Adrenal gland (tissue), 9 donors: ENCODE measurements at regions not wholly inside any gene's neighbourhood (a gene's known extent, or its start where the extent isn't known, plus 50 kb on each side); places are given as distances from the start of the nearest gene placed in this dataset.

Experiments used
- DNase-seq, 7 donors: peaks; one replicate each; pipeline ENCODE4 v3.0.0-alpha.2; 2019 to 2020
- H3K27ac ChIP-seq, 5 donors: fragments of 200-600 bp; sonication (generic) in 4 of 5; 1 replicate in 3 of 5; 2 replicates in 2 of 5; pipeline versions ENCODE4 v1.5.1 to v1.8.0; 2016 to 2020; ENCODE audit warnings: mild to moderate bottlenecking in 1 of 5
- H3K27me3 ChIP-seq: fragments of 200-600 bp; 2 replicates; pipeline ENCODE4 v1.8.0; 2021
- H3K36me3 ChIP-seq, 2 donors: fragments of 200-600 bp; replicated peaks in 1 of 2; 1 replicate in 1 of 2; 2 replicates in 1 of 2; pipeline versions ENCODE4 v1.5.1 to v1.8.0; 2018 to 2022
- H3K4me1 ChIP-seq, 2 donors: fragments of 200-600 bp; replicated peaks in 1 of 2; 1 replicate in 1 of 2; 2 replicates in 1 of 2; pipeline versions ENCODE4 v1.5.1 to v1.8.0; 2018 to 2021
- H3K4me3 ChIP-seq, 4 donors: fragments of 200-600 bp; sonication (generic) in 3 of 4; one replicate each; pipeline ENCODE4 v1.5.1; 2016 to 2018
- H3K9me3 ChIP-seq, 3 donors: fragments of 200-600 bp; sonication (generic) in 1 of 3; replicated peaks in 1 of 3; 1 replicate in 2 of 3; 2 replicates in 1 of 3; pipeline versions ENCODE4 v1.5.1 to v1.8.0; 2016 to 2021
- POLR2A ChIP-seq, 2 donors: fragments of 450-650 bp; IDR thresholded peaks; one replicate each; pipeline ENCODE4 v1.6.1; 2017; ENCODE audit warnings: antibody characterized with exemption in 2 of 2, mild to moderate bottlenecking in 2 of 2, moderate library complexity in 1 of 2
- WGBS, 4 donors: extraction: QIAGEN DNeasy Blood & Tissue Kit in 2 of 4; methylation state at CpG; one replicate each; pipeline versions ENCODE4 v1.1.5 to v1.1.7; 2013 to 2017; 5-methylcytosine and 5-hydroxymethylcytosine counted together
- intact Hi-C, 2 donors: fragments of 100-400 bp; cut with DNase I; formaldehyde crosslinking; loops; one replicate each; pipeline versions ENCODE4 v1.14.1 to v1.15.0; 2022 to 2023
- TF ChIP-seq, protein P1 (sequence below), 6 experiments: fragments of 450-650 bp in 4 of 6; fragments of 200-600 bp in 2 of 6; sonication (generic) in 1 of 6; IDR thresholded peaks; 1 replicate in 5 of 6; 2 replicates in 1 of 6; pipeline versions ENCODE4 v1.5.1 to v1.8.0; 2016 to 2021; ENCODE audit warnings: antibody characterized with exemption in 6 of 6, mild to moderate bottlenecking in 2 of 6, moderate library complexity in 1 of 6
- donor health status: healthy with polysubstance abuse.
- donor health status: Bipolar disorder and iron deficiency.
- donor health status: DM: yes; HTN: yes; CAD: no.
- donor health status: DM: no; HTN: no; CAD: no.
- donor health status: DM: no; HTN: no; CAD: no.

DNA sequence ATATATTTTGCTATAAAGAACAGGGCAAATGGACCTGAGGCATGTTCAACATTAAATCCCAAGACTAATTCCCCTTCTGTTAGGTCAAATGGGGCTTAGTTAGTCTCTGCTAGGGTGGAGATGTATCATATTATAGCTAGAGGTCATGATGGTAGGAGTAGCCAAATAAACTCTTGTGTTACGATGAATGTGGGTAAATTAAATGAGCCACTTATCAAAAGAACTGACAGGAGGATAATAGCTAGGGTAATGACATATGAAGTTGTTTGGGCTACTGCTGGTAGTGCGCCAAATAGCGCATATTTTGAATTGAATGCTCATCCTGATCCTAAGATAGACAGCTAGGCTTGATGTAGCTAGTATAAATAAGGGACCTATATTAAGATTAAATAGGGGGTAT, 445.0 kb downstream of the GXYLT1 start:
- 75 to 88% (median 83%) methylated on average over 3 of the region's 3 CpGs for WGBS, 4 donors
- Histone ChIP-seq H3K9me3 (no peaks in the 10 kb centered on the region), H3K27ac (no peak overlapping the region), H3K4me3 (no peak overlapping the region), H3K27me3 (no peaks in the 10 kb centered on the region), H3K4me1 (no peaks in the 10 kb centered on the region), H3K36me3 (no peaks in the 10 kb centered on the region)
- DNase-seq = no peak
- no peak for TF ChIP-seq POLR2A (IDR thresholded peaks at IDR 0.05)
- TF ChIP-seq, protein P1, sequence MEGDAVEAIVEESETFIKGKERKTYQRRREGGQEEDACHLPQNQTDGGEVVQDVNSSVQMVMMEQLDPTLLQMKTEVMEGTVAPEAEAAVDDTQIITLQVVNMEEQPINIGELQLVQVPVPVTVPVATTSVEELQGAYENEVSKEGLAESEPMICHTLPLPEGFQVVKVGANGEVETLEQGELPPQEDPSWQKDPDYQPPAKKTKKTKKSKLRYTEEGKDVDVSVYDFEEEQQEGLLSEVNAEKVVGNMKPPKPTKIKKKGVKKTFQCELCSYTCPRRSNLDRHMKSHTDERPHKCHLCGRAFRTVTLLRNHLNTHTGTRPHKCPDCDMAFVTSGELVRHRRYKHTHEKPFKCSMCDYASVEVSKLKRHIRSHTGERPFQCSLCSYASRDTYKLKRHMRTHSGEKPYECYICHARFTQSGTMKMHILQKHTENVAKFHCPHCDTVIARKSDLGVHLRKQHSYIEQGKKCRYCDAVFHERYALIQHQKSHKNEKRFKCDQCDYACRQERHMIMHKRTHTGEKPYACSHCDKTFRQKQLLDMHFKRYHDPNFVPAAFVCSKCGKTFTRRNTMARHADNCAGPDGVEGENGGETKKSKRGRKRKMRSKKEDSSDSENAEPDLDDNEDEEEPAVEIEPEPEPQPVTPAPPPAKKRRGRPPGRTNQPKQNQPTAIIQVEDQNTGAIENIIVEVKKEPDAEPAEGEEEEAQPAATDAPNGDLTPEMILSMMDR (IDR thresholded peaks at IDR 0.05) = no peak
- intact Hi-C loops = no loop called here

DNA sequence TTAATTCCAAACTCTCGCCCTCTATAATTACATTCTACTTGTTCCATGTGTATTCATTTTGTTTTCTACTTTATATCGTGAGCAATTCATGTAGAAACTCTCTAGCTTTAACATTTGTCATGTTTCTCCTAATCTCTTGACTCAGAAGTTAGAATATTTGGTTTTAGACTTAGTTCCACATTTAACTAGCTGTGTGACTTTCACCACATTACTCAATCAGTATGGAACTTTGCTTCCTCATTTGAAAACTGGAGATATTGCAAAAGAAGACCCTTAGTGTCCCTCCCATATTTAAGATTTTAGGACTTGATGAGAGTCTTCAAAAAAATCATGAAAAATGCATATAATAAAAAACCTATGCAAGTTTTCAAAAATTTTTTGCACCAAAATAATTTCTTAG, 447.5 kb downstream of the GXYLT1 start:
- TF ChIP-seq POLR2A (IDR thresholded peaks at IDR 0.05) = no peak
- TF ChIP-seq, protein P1 (IDR thresholded peaks at IDR 0.05) = no peak
- WGBS, 4 donors = 53 to 59% (median 58%) methylated on average over 2 of the region's 2 CpGs

DNA sequence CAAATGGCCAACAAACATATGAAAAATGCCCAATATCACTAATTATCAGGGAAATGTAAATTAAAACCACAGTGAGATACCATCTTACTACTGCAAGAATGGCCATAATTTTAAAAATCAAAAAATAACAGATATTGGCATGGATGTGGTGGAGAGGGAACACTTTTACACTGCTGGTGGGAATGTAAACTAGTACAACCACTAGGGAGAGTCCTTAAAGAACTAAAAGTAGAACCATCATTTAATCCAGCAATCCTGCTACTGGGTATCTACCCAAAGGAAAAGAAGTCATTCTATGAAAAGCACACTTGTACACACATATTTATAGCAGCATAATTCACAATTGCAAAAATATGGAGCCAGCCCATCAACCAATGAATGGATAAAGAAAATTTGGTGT, 459.7 kb downstream of the GXYLT1 start:
- Histone ChIP-seq H3K4me1 (no peaks in the 10 kb centered on the region), H3K4me3 (no peak overlapping the region), H3K27me3 (no peaks in the 10 kb centered on the region), H3K27ac (no peak overlapping the region), H3K9me3 (no peaks in the 10 kb centered on the region), H3K36me3 (no peaks in the 10 kb centered on the region)
- intact Hi-C loops = loop anchor here in 1 of 2 donors (10.0 kb wide), 1 partner anchor 340 kb away; no protein-coding TSS in a partner anchor
- TF ChIP-seq, protein P1 (IDR thresholded peaks at IDR 0.05) = peak in 3 of 6 experiments; percentile 48 to 64 (median 59)
- TF ChIP-seq POLR2A (IDR thresholded peaks at IDR 0.05) = no peak
- no peak for DNase-seq

More for the DNA sequence above, 447.5 kb downstream of the GXYLT1 start:
- Histone ChIP-seq H3K36me3 (no peaks in the 10 kb centered on the region), H3K9me3 (no peaks in the 10 kb centered on the region), H3K4me1 (no peaks in the 10 kb centered on the region), H3K27ac (no peak overlapping the region), H3K27me3 (no peaks in the 10 kb centered on the region), H3K4me3 (no peak overlapping the region)
- intact Hi-C loops = no loop called here
- no peak for DNase-seq

DNA sequence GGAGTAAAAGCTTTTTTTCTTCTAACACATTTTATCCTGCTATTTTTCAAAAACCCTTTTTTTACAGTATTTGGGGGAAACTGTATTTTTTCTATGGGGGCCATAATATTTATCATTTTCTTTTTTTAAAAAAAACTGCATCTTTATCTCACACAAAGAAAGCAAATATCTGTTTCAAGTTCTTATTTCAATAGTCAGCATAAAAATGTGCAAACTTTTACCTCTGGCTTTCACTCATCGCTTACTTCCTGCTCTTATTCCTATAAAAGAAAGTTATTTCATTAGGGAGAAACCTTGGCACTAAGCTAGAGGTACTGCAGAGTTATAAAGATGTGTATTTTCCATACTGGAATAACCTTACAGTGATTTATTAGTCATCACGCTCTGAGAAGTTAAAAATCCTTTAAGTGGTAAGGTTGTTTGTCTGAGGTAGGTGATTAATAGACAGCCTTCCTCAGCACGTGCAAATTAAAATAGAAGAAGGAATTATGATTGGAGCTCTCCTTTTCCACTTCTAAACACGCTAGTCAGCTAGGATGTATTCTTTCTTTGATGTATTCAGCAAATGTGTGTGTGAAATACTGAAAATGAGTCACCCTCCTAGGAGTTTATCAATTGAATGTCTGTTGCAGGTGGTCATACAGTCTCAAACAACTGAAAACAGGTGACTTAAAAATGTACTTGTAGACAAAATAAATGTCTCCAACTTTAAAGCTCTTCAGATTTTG, 461.0 kb downstream of the GXYLT1 start:
- no peaks in the 10 kb centered on the region for H3K9me3 ChIP-seq
- no peaks in the 10 kb centered on the region for H3K4me1 ChIP-seq
- 45 to 55% (median 48%) methylated on average over 4 of the region's 4 CpGs for WGBS, 4 donors
- TF ChIP-seq, protein P1 (IDR thresholded peaks at IDR 0.05) = no peak
- TF ChIP-seq POLR2A (IDR thresholded peaks at IDR 0.05) = no peak
- no peak overlapping the region for H3K4me3 ChIP-seq
- no peaks in the 10 kb centered on the region for H3K36me3 ChIP-seq
- DNase-seq = no peak
- no peak overlapping the region for H3K27ac ChIP-seq
- intact Hi-C loops = loop anchor here in 1 of 2 donors (10.0 kb wide), 1 partner anchor 341 kb away; no protein-coding TSS in a partner anchor
- H3K27me3 ChIP-seq = no peaks in the 10 kb centered on the region
